ENCODE measurements at regions not wholly inside any gene's neighbourhood (a gene's known extent, or its start where the extent isn't known, plus 50 kb on each side); places are given as distances from the start of the nearest gene placed in this dataset.
"Not testable (repeated sequence)": the region's sequence is repeated elsewhere in the genome, so short reads cannot be mapped to it uniquely, and the experiment has no call there.

DNA sequence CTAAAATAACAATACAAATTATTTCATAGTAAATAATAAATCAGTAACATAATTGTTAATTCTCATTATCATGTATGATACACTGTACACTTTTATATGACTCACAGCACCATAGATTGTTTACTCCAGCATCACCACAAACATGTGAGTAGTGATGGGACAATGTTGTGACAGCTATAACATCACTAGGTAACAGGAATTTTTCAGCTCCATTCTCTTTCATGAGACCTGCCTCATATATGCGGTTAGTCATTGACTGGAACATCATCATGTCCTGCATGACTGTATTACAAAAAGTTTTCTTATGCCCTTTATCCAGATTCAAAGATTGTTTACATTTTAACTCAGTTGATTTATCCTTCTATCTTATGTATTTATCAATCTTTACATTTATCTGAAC lies 1530.0 kb downstream of the PCDH18 start:
- no peak for DNase-seq

DNA sequence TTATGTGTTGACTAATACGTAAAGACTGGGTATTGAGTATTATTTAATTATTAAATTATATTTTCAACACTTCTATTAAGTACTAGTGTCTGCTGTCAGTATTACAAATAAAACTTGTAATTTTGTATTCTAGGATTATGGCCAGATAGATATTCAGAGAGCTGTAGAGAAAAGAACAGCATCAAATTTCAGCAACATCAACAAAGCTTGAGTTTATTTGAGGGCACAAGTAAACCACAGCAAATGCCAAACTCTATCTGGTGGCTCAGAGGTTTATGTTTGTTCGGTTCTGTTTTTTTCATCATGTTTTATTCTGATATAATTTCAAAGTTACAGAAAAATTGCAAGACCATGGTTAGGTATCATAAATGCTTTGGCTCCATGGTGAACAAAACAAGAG lies 1530.5 kb downstream of the PCDH18 start:
- DNase-seq, result no peak

DNA sequence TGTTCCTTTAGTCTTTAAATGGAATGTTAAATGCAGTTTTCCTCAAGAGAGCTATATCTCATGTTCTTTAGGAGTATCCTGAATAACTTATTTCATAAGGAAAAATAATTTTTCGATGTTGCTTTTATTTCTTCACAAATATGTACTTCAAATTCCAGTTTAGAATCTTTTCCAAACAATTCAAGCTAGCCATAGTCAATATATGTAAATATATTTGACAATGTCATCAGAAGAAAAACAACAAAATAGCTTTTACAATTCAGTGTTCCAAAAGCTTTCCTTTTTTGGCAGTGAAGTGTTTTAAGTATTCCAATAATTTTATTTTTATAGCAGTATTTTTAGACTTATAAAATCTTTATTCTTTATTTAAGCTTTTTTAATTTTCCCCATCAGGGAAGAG lies 1532.0 kb downstream of the PCDH18 start:
- DNase-seq, result no peak

DNA sequence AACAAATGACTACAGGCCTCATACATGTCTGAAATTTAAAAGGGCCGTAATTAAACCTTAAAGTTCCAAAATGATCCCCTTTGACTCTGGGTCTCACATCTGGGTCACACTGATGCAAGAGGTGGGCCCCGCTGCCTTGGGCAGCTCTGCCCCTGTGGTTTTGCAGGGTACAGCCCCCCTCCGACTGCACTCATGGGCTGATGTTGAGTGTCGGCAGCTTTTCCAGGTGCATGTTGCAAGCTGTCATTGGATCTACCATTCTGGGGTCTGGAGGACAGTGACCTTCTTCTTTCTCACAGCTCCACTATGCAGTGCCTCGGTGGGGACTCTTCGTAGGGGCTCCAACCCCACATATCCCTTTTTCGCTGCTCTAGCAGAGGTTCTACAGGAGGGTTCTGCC lies 1537.9 kb downstream of the PCDH18 start:
- DNase-seq, result no peak

DNA sequence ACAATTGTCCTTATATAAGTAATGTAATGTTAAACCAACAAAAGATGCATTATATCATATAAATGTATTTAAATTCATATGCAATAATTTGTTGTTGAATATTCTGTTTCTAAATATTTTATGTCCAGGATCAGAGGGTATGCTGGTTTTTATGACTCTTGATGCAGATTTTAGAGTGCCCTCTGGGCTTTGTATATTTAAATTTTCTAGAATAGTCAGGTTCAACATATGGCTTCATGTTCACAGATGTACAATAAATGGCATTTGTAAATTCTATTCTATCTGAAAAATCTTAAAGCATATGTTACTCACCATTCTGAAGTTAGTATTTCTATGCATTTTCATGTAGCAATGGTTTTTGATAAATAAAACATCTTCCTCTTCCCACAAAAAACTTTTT lies 1555.4 kb downstream of the PCDH18 start:
- DNase-seq, result no peak

DNA sequence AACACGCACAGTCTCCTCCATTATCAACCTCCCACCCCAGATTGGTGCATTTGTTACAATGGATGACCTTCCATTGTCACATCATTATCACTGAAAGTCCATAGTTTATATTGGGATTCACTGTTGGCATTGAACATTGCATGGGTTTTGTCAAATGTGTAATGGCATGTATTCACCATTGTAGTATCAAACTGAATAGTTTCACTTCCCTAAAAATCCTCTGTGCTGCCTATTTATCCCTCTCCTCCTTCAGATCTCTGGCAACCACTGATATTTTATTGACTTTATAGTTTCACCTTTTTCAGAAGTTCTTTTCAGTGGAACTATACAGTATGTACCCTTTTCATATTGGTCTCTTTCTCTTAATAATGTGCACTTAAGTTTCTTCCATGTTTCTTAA lies 1565.4 kb downstream of the PCDH18 start:
- no peak for DNase-seq

DNA sequence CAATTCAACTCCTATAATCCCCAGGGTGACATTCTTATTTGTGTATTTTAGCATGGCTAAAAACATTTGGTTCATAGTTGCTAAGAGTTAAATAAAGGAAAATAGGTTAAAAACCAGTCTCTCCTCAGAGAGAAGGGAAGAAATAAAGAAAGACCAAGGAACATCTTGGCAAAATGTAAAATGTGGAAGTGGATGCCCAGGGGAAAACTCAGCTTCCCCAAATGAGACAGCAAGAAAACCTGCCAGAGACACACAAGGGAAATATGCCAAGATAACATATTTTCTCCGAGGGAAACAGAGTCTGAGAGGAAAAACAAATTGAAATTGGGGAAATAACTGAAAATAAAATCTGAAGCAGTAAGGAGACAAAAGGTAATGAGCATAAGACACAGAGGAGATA lies 1569.3 kb downstream of the PCDH18 start:
- DNase-seq, result no peak

DNA sequence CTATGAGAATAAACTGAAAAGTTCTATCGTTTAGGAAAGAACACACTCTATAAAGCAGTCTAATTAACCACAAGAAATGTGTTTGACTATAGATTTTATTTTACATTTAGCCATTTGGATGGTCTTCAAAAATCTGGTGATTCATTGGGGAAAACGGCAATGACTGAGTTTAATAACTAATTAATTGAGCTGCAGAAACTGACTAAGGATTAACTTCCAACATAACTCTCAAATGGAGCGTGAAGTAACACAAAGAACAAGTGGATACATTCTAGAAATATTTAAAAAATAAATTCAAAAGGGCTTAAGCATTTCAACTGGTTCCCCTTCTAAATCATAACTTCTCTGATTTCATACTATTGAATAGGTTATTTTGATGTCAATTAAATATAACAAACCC lies 1582.4 kb downstream of the PCDH18 start:
- DNase-seq, result no peak

DNA sequence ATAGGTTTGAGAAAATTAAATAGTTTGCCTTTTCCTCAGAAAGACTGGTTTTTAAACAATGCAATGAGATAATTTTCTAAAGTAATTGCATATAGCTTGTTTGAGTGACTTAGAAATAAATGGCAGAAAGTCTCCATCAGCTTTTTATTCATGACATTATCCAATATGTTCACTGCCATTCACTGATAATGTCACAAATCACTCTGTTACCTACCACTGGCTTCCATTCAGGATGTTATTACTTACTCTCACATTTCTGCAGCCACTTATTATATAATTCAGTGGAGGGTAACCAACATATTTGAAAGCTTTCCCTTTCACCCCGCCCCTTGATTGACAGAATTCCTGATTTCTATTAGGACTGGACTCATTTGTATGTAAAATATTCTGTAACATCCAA lies 1583.5 kb downstream of the PCDH18 start:
- no peak for DNase-seq

DNA sequence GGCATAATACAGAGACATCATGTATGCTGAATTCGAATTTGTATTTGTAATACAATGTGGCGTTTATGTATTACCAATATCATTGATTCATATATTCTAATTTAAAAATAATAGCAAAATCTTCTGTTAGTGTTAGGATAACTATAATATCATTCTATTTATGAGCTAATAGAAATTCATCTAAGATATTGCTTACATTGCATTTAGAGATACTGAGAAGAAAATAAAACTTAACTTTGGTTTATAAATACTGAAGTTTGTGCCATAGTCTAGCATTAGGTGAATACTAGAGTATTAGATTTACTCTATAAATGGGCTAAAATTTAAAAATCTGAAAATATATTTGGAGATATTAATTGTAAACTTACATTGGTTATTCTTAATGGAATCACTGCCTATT lies 1590.6 kb downstream of the PCDH18 start:
- DNase-seq, result no peak

DNA sequence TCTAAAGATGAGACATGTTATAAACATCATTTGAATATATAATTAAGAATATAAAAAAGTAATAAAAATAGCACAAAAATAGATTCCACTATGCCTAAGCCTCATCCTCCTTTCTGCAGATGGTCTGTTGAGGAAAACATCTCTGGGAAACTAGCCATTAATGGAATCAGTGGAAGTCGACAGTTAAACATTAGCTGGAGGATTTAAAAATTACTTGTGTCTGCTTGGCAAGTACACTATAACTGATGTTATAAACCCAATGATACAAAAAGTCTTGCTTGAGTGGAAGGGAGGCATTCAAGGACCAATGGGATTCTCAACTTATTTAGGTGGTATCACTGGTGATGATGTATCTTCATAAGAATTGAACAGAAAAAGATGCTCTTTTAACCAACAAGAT lies 1598.3 kb downstream of the PCDH18 start:
- DNase-seq, result no peak

DNA sequence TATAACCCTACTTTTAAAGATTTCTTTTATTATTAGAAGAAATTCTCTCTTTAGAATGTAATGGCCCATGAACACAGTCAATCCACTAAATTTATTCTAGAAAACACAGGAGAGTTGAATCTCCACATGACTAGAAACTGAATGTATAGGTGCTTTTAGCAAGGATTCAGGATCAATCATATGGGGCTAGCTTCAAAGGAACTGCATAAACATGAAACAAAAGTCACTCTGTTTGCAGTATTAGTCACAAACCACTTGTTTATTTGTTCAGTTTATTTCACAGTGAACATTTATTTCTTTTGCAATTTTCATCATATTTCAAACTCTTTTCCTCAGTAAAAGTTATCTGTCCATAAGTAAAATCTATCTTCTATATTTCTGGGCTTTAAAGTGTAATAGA lies 1604.6 kb downstream of the PCDH18 start:
- DNase-seq, result no peak

DNA sequence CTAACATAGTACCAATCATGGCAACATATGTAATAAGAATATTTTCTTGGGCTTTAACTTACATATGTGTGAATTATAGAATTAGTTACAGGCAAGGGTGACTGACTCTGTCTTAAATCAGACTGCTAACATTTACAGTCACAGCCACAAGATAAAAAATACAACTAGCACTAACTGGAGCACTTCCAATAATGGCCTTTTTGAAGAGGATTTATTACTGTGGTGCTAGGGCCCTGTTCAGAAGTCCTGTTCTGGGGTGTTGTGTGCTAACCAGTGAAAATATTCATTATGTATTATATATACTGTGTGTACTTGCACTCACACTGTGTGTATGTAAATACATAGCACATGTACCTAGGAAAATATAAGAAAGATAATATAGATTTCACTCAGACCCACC lies 1611.2 kb downstream of the PCDH18 start:
- no peak for DNase-seq

DNA sequence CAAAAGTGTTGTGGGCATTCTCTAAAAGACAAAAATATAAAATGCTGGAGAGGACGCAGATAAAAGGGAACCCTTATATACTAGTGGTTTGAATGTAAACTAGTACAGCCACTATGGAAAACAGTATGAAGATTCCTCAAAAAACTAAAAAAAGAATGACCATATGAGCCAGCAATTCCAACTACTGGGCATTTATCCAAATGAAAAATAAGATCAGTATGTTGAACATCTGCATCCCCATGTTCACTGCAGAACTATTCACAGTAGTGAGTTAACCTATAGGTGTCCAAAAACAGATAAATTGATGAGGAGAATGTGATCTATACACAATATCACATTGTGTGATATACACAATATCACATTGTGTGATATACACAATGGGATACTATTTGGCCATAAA lies 1615.3 kb downstream of the PCDH18 start:
- no peak for DNase-seq

DNA sequence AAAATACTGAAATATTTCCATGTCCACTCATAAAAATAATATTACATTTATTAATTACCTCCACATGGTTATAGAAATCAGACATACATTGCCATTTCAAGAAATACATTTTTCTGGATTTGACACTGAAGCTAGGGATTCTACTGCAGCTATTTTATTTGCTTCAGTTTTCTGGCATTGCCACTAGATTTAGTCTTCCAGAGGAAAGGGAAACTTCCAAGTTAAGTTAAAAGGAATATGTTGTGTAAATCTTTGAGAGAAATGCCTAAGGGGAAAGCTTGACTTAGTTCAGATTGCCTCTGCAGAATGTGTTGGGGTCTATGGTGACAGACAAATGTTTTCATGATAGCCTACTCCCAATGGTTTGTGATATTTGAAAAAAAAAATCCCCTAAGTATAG lies 1631.3 kb downstream of the PCDH18 start:
- no peak for DNase-seq

DNA sequence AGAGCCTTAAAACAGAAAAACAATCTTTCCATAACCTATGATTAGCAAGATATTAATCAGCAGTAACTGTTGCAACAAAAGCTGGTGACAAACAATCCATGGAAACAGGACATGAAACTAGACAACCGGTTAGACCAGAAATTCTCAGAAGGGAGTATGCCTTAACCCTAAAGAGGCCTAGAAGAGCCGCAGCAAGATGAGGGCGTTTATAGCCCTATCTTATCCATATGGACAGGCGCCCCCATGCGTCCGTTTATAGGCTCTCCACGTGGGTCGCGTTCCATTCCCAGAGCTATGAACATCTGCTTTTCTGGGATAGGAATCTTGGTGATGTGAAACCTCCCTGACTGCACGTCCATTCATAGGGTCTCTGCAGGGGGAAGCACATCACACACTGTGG lies 1662.7 kb upstream of the PABPC4L start:
- not testable (repeated sequence) for DNase-seq

DNA sequence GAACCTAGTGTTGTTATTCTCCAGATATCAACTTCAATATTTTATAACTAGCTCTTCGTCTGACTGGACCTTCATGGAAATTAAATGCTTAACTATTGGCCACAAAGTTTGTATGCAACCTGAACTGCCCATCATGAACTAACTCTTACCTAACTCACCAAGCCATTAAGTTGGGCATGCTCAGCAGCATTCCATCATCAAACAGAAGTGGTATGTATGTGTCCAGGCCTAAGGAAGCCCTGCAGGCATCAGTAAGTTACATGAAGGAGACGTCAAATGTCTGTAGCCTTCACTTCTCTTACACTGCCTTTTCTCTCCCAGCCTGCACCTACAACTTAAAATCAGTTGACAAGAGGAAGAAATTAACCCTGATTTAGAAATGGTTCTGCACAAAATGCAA lies 1639.2 kb upstream of the PABPC4L start:
- DNase-seq, result no peak

DNA sequence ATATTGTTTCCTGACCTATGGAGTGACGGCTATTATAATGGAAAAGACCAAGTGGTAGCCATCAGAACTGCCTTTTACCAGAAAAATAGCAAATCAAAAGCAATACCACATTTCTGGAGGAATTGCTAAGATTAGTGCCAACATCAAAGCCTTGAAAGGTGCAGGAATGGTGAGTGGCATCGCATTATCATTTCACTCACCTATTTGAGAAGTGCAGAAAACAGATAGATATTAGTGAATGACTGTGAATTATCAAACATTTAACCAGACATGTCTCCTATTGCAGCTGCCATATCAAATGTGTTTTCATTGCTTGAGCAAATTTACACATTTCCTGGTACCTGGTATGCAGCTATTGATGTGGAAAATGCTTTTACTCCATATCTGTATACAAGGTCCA lies 1638.1 kb upstream of the PABPC4L start:
- DNase-seq, result no peak

DNA sequence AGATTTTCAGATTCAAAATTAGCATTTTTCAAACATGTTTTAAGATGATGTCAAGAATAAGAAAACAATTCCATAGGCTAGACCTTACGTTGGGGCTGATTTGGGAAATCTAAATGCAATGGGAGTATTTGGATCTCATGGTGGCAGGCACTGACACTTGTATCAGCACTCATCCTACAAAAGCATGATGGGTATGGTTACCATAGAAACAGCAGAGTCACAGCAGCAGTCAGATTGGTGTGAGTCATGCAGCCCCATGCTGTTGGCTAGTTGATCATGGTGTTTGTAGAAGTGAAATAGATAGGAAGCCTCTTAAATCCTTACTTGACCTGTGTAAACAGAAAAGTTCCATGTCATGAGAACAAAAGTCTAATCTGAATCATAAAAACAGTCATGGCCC lies 1637.3 kb upstream of the PABPC4L start:
- DNase-seq, result no peak

DNA sequence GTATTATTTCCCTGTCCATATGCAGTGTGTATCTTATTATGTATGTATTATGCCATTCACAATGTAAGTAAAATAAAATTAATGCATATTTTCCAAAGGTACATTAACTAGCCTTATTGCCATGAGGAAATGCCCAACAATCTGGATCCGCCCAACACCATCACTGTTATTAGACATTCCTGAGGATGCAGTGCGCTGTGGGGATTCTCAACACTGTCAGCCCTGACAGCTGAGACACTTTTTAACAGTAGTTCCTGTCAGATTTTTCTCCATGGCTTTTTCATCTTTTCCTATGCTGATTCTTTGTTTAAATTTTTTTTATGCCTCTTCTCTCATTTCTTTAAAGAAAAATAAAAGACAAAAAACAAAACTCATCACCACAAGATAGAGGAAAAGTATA lies 1632.9 kb upstream of the PABPC4L start:
- no peak for DNase-seq

DNA sequence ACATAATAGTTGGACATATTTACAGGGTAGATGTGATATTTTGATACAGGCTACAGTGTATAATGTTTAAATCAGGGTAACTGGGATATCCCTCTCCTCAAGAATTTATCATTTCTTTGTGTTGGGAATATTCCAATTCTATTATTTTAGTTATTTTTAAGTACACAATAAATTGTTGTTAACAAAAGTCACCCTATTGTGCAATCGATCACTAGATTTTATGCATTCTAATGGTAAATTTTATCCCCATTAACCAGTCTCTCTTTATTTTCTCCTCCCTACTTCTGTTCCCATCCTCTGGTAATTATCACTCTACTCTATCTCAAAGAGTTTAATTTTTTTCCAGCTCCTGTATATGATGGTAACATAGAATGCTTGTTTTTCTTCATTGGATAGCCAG lies 1631.9 kb upstream of the PABPC4L start:
- DNase-seq, result no peak

DNA sequence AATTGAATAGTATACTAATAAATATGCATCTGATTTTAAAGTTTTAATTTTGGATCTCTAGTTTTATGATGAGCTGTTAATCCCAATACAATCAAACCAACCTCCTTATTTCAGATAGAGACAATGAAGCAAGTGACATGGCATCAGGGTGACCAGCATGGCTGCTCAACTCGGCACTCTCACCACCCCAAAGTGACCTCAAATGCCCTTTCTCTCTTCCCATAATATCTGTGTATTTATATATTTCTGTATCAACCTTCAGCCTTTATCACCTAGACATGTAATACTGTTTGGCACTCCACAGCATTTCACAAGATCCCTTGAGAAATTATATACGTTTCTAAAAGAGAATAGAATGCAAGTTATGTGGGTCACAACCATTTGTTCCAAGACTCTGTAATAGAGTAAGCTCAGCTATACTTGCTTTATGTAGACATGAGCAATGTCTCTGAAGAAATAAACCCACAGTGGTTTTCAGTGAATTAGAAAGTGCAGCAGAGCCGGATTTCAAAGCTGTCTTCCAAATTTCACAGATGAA lies 1623.2 kb upstream of the PABPC4L start:
- DNase-seq, result no peak

DNA sequence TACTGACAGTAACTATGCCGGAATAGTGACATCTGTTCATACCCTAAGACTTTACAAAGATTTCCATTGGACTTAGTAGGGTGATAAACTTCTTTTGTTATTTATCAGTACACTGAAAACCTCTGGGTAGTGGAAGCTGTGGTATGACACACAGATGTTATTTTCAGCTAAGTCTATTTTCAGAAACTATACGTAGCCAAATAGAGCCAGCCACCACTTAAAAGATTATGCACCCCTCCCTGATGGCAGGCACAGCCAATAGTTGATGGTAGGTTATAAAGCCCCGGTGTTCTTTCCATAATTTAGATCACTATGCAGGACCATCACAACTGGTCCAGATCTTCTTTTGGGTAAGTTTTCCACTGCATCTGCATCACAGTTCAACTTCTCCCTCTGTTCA lies 1603.2 kb upstream of the PABPC4L start:
- DNase-seq, result no peak

DNA sequence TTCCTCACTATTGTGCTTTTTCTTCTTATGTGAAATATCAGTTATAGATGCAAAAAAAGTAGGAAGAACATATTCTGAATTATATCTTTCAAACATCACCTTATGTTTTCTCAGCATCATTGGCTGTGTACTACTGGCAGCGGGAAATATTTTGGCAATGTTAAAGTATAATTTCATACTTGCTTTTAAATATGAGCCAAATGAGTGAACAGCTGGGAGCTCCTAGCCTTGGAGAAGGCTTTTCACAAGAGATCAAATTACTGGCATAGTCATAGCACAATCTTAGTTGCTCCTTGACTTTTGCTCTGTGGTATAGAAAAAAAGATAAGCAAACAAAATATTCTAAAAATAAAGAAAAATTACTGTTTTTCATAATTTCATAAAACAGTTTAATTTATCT lies 1575.8 kb upstream of the PABPC4L start:
- DNase-seq, result no peak

DNA sequence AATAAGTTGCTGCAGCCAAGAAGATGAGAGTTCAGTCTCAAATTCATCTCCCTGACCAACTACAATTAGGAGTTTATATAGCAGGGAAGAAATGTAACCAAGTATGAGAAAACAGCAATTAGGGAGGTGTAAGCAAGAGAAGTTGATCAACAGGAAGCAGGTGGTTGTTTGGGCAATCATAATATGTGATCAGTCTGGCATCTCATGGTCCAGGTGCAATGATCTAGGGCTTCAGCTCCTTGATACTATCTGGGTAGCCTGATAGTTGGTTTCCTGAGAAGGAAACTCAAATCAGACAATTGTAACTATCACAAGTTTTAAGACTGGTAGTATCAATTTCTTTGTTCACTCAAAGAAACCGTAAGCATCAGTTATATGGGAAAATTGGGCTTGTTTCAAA lies 1574.3 kb upstream of the PABPC4L start:
- no peak for DNase-seq

DNA sequence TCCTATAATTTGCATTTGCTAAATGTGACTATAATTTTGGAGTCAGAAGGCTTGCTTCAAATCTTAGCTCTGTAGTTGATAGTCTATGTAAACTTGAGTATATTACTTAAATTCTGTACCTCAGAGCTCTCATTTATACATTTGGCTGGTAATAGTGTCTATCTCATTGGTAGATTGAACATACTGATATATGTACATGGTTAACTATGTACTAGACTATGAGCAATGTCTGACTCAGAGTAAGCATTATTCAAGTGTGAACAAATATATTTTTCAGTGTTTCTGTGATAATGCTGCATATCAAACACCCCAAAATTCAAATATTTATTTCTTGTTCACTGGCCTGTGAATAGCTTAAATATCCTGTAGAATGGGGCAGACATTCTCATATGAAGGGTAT lies 1568.9 kb upstream of the PABPC4L start:
- no peak for DNase-seq
